ENCODE measurements at regions not wholly inside any gene's neighbourhood (a gene's known extent, or its start where the extent isn't known, plus 50 kb on each side); places are given as distances from the start of the nearest gene placed in this dataset.

DNA sequence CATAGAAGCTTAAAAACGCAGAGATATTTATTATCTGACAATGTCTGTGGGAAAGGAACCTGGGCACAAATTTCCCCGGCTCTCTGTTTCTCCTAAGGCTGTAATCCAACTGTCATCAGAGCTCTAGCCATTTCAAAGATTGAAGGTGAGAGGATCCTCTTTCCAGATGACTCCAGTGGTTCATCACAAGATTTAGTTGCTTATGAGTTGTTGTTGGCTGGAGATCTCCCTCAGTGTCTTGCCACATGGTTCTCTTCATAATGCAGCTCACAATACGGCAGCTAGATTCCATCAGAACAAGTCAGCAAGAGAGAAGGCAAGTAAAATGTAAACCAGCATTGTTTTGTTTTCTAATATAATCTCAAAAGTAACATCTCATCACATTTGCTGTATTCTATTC is 369.4 kb downstream of the GASK1B start:
- ATAC-seq (ENCODE audit: low FRiP score): peak; percentile 40
- intact Hi-C loops (cut with DNase I): loop anchor here (5.0 to 10.0 kb wide), 2 partner anchors 174 to 579 kb away; partner anchors contain the start of gene GRIA2 (in 2 of the 2)
- DNase-seq: no peak
- Histone ChIP-seq H3K9me3 (ENCODE audit: control insufficient read depth, low read length) (no peaks in the 10 kb centered on the region), H3K27ac (ENCODE audit: low read depth in 1 of 2, low read length in 2 of 2) (peak overlapping the region; percentile 69 to 99), H3K4me1 (ENCODE audit: control insufficient read depth in 1 of 2, insufficient read depth in 2 of 2, low read length in 2 of 2) (peaks cover 0 to 9% of the 10 kb centered on the region in 2 donors), H3K36me3 (ENCODE audit: control insufficient read depth in 1 of 2, insufficient read depth in 2 of 2, low read length in 1 of 2) (no peaks in the 10 kb centered on the region), H3K4me3 (ENCODE audit: low read length in 2 of 2) (no peak overlapping the region), H3K27me3 (ENCODE audit: control insufficient read depth in 1 of 2, insufficient read depth in 2 of 2, low read length in 1 of 2) (no peaks in the 10 kb centered on the region)
- 6% methylated on average over 3 of the region's 3 CpGs for WGBS, 2 donors

DNA sequence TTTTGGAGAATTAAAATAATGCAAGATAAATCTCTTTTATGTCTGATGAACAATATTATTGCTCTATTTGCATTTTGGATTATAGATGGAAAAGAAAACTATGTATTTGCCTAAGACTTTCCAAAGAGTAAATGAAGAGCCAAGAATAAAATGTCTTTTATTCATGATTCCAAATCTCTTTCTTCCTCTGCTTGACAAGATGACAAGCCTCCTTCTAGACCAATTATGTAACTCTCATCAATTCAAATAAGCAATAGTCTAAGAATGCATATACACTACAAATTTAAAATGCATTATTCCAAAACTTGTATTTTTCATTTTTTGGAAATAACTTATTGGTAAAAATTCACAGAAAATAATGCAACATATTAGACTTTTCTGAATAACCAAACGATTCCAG is 377.3 kb downstream of the GASK1B start:
- H3K4me3 ChIP-seq (ENCODE audit: low read length in 2 of 2): no peak overlapping the region
- H3K9me3 ChIP-seq (ENCODE audit: control insufficient read depth, low read length): no peaks in the 10 kb centered on the region
- WGBS, 2 donors: 60 to 70% methylated on average over 1 of the region's 1 CpG
- intact Hi-C loops (cut with DNase I): no loop called here
- no peaks in the 10 kb centered on the region for H3K36me3 ChIP-seq (ENCODE audit: control insufficient read depth in 1 of 2, insufficient read depth in 2 of 2, low read length in 1 of 2)
- peaks cover 0 to 5% of the 10 kb centered on the region in 2 donors for H3K4me1 ChIP-seq (ENCODE audit: control insufficient read depth in 1 of 2, insufficient read depth in 2 of 2, low read length in 2 of 2)
- DNase-seq (no peak), ATAC-seq (ENCODE audit: low FRiP score) (no peak)
- H3K27me3 ChIP-seq (ENCODE audit: control insufficient read depth in 1 of 2, insufficient read depth in 2 of 2, low read length in 1 of 2): no peaks in the 10 kb centered on the region
- no peak overlapping the region for H3K27ac ChIP-seq (ENCODE audit: low read depth in 1 of 2, low read length in 2 of 2)

DNA sequence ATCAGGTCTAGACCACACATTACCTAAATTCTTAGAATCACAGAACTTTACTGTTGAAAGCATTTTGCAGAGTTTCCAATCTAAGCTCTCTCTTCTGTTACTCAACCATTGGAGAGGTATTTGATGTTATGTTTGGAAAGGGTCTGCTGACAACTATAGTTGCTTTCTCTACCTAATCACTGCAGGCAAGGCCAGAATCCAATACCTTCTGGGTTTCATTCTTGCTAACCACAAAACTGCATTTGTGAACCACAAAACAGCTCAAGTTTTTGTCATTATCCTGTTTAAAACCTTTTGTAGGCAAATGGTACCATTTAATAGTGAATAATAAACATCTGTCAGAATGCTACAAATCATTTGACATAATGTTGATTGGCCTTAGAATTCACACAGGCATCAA is 380.1 kb downstream of the GASK1B start:
- intact Hi-C loops (cut with DNase I): no loop called here
- peaks cover 3 to 5% of the 10 kb centered on the region in 2 donors for H3K4me1 ChIP-seq (ENCODE audit: control insufficient read depth in 1 of 2, insufficient read depth in 2 of 2, low read length in 2 of 2)
- no peak for ATAC-seq (ENCODE audit: low FRiP score)
- no peaks in the 10 kb centered on the region for H3K36me3 ChIP-seq (ENCODE audit: control insufficient read depth in 1 of 2, insufficient read depth in 2 of 2, low read length in 1 of 2)
- H3K27ac ChIP-seq (ENCODE audit: low read depth in 1 of 2, low read length in 2 of 2): no peak overlapping the region
- H3K4me3 ChIP-seq (ENCODE audit: low read length in 2 of 2): no peak overlapping the region
- no peak for DNase-seq
- H3K27me3 ChIP-seq (ENCODE audit: control insufficient read depth in 1 of 2, insufficient read depth in 2 of 2, low read length in 1 of 2): no peaks in the 10 kb centered on the region
- H3K9me3 ChIP-seq (ENCODE audit: control insufficient read depth, low read length): no peaks in the 10 kb centered on the region

DNA sequence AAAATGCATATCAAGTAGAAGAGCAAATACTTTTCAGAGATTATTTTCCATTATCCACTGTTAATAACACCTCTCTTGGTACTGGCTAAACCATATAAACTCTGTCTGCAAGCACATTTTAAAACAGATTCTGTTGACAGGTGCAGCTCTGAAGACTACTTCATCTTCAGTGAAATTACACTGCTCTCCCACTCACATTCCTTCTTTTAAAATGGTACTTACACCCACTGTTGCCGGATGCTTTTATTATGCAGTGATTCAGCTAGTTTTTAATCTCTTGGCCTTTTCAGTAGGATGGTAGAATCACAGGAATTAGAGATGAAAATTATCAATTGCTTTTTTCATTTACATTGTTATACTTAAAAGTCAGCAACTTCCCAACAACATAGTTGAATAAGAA is 381.6 kb downstream of the GASK1B start:
- ATAC-seq (ENCODE audit: low FRiP score) (no peak), DNase-seq (no peak)
- H3K27me3 ChIP-seq (ENCODE audit: control insufficient read depth in 1 of 2, insufficient read depth in 2 of 2, low read length in 1 of 2): no peaks in the 10 kb centered on the region
- 61 to 64% methylated on average over 1 of the region's 1 CpG for WGBS, 2 donors
- no peak overlapping the region for H3K27ac ChIP-seq (ENCODE audit: low read depth in 1 of 2, low read length in 2 of 2)
- H3K4me1 ChIP-seq (ENCODE audit: control insufficient read depth in 1 of 2, insufficient read depth in 2 of 2, low read length in 2 of 2): peaks cover 3 to 5% of the 10 kb centered on the region in 2 donors
- H3K4me3 ChIP-seq (ENCODE audit: low read length in 2 of 2): no peak overlapping the region
- H3K36me3 ChIP-seq (ENCODE audit: control insufficient read depth in 1 of 2, insufficient read depth in 2 of 2, low read length in 1 of 2): no peaks in the 10 kb centered on the region
- H3K9me3 ChIP-seq (ENCODE audit: control insufficient read depth, low read length): no peaks in the 10 kb centered on the region
- intact Hi-C loops (cut with DNase I): no loop called here

DNA sequence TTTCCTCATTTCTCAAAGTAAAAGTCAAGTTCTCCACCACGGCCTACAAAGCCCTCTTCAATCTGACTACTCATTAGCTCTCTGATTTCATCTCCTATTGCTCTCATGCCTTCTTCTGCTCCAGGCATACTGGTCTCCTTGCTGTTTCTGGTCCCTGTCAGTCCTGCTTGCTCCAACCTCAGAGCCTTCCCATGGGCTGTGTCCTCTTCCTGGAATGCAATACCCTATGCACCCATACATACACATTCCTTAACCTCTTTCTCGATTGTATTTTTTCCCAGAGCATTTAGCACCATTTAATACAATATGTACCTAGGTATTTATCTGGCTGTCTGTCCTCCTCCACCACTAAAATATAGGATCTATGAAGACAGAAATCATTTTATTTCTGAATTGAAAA is 385.2 kb downstream of the GASK1B start:
- no peaks in the 10 kb centered on the region for H3K36me3 ChIP-seq (ENCODE audit: control insufficient read depth in 1 of 2, insufficient read depth in 2 of 2, low read length in 1 of 2)
- no peak overlapping the region for H3K27ac ChIP-seq (ENCODE audit: low read depth in 1 of 2, low read length in 2 of 2)
- H3K4me3 ChIP-seq (ENCODE audit: low read length in 2 of 2): no peak overlapping the region
- WGBS, 2 donors: 54 to 55% methylated on average over 2 of the region's 2 CpGs
- intact Hi-C loops (cut with DNase I): no loop called here
- no peak for DNase-seq
- ATAC-seq (ENCODE audit: low FRiP score): no peak
- peaks cover 3% of the 10 kb centered on the region in 2 donors for H3K4me1 ChIP-seq (ENCODE audit: control insufficient read depth in 1 of 2, insufficient read depth in 2 of 2, low read length in 2 of 2)
- H3K9me3 ChIP-seq (ENCODE audit: control insufficient read depth, low read length): no peaks in the 10 kb centered on the region
- H3K27me3 ChIP-seq (ENCODE audit: control insufficient read depth in 1 of 2, insufficient read depth in 2 of 2, low read length in 1 of 2): no peaks in the 10 kb centered on the region

DNA sequence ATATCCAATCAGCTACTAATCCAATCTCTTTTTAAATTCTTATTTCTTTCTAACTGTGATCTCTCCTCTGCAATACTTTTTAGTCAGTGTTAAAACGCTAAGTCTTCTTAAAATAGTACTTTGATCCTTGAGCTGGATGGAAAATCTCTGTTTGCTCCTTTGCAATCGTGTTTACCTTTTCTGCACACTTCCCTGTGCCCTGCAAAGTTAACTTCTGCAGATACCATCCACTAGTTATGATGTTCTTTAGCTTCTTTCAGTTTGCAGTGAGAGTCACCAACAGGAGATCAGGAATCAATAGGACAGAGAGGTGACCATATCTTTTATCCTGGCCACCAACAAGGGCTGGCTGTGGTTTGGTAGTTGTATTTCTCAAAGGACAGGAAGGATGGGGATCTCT is 391.5 kb downstream of the GASK1B start:
- DNase-seq (no peak), ATAC-seq (ENCODE audit: low FRiP score) (no peak)
- H3K27me3 ChIP-seq (ENCODE audit: control insufficient read depth in 1 of 2, insufficient read depth in 2 of 2, low read length in 1 of 2): no peaks in the 10 kb centered on the region
- no peak overlapping the region for H3K27ac ChIP-seq (ENCODE audit: low read depth in 1 of 2, low read length in 2 of 2)
- intact Hi-C loops (cut with DNase I): no loop called here
- H3K9me3 ChIP-seq (ENCODE audit: control insufficient read depth, low read length): no peaks in the 10 kb centered on the region
- H3K4me1 ChIP-seq (ENCODE audit: control insufficient read depth in 1 of 2, insufficient read depth in 2 of 2, low read length in 2 of 2): peaks cover 0 to 2% of the 10 kb centered on the region in 2 donors
- H3K36me3 ChIP-seq (ENCODE audit: control insufficient read depth in 1 of 2, insufficient read depth in 2 of 2, low read length in 1 of 2): no peaks in the 10 kb centered on the region
- no peak overlapping the region for H3K4me3 ChIP-seq (ENCODE audit: low read length in 2 of 2)
- 55 to 63% methylated on average over 2 of the region's 2 CpGs for WGBS, 2 donors

DNA sequence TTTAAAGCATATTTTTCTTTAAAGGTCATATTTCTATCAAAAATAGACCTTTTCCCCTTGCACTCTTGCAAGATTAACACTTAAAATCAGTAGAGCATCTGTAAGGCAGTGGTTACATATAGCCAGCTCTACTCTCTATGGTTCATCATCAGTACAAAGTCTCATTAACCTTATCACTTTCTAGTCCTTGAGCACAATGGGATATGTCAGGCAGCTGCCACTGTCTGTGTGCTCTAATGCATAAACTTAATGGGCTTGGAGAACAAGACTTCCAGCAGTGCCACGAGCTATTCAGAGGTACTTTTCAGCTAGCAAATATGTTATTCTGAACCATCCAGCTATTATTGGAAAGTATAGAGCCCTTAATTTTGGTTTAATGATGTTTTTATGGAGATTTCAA is 393.7 kb downstream of the GASK1B start:
- Histone ChIP-seq H3K36me3 (ENCODE audit: control insufficient read depth in 1 of 2, insufficient read depth in 2 of 2, low read length in 1 of 2) (no peaks in the 10 kb centered on the region), H3K4me3 (ENCODE audit: low read length in 2 of 2) (no peak overlapping the region), H3K4me1 (ENCODE audit: control insufficient read depth in 1 of 2, insufficient read depth in 2 of 2, low read length in 2 of 2) (peaks cover 0 to 2% of the 10 kb centered on the region in 2 donors), H3K9me3 (ENCODE audit: control insufficient read depth, low read length) (no peaks in the 10 kb centered on the region), H3K27me3 (ENCODE audit: control insufficient read depth in 1 of 2, insufficient read depth in 2 of 2, low read length in 1 of 2) (no peaks in the 10 kb centered on the region), H3K27ac (ENCODE audit: low read depth in 1 of 2, low read length in 2 of 2) (no peak overlapping the region)
- WGBS, 2 donors: 73 to 84% methylated on average over 1 of the region's 1 CpG
- ATAC-seq (ENCODE audit: low FRiP score): no peak
- intact Hi-C loops (cut with DNase I): no loop called here
- DNase-seq: no peak

DNA sequence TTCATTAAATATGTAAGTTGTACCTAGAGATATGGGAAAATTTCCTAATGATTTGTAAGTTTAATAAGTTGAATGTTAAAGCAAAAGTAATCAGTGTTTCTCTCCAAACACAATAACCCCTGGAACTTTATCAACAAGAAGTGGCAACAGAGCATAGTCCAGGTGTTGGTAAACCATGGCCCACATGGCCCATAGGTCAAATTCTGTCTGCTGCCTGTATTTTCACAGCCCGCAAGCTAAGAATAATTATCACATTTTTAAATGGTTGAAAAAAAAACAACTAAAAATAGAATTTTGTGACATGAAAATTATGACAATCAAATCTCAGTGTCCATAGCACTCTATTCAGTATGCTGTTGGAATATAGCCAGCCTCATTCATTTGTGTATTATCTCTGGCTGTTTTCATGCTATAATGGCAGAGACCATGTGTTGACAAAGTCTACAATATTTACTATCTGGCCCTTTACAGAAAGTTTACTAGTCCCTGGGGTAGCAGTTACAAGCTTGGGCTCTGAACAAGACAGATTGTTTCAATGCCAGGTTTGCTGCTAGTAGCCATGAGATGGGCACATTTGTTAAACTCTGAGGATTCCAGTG is 395.8 kb downstream of the GASK1B start:
- H3K27ac ChIP-seq (ENCODE audit: low read depth in 1 of 2, low read length in 2 of 2): no peak overlapping the region
- H3K4me3 ChIP-seq (ENCODE audit: low read length in 2 of 2): no peak overlapping the region
- intact Hi-C loops (cut with DNase I): no loop called here
- ATAC-seq (ENCODE audit: low FRiP score): no peak
- no peaks in the 10 kb centered on the region for H3K9me3 ChIP-seq (ENCODE audit: control insufficient read depth, low read length)
- 88 to 94% methylated on average over 1 of the region's 1 CpG for WGBS, 2 donors
- H3K27me3 ChIP-seq (ENCODE audit: control insufficient read depth in 1 of 2, insufficient read depth in 2 of 2, low read length in 1 of 2): no peaks in the 10 kb centered on the region
- no peaks in the 10 kb centered on the region for H3K36me3 ChIP-seq (ENCODE audit: control insufficient read depth in 1 of 2, insufficient read depth in 2 of 2, low read length in 1 of 2)
- DNase-seq: no peak
- H3K4me1 ChIP-seq (ENCODE audit: control insufficient read depth in 1 of 2, insufficient read depth in 2 of 2, low read length in 2 of 2): peaks cover 0 to 2% of the 10 kb centered on the region in 2 donors

DNA sequence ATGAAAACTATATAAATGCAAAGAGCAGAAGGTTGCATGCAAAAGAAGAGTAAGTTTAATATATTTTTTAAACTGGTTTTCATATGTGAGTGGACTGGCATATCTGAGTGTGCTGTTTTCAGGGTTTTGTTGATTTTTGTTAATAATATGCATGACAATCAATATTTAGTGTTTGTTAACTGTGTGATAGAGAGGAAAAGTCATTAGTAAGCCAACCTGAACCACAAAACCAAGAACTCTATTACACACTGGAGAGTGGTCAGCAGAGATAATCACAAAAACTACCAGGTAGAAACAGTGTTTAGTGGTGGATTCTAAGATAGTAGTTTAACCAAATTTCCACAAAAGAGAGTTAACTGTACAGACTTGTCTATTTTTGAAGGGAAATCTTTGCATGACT is 396.9 kb downstream of the GASK1B start:
- Histone ChIP-seq H3K27me3 (ENCODE audit: control insufficient read depth in 1 of 2, insufficient read depth in 2 of 2, low read length in 1 of 2) (no peaks in the 10 kb centered on the region), H3K4me1 (ENCODE audit: control insufficient read depth in 1 of 2, insufficient read depth in 2 of 2, low read length in 2 of 2) (no peaks in the 10 kb centered on the region), H3K9me3 (ENCODE audit: control insufficient read depth, low read length) (no peaks in the 10 kb centered on the region), H3K36me3 (ENCODE audit: control insufficient read depth in 1 of 2, insufficient read depth in 2 of 2, low read length in 1 of 2) (no peaks in the 10 kb centered on the region), H3K4me3 (ENCODE audit: low read length in 2 of 2) (no peak overlapping the region), H3K27ac (ENCODE audit: low read depth in 1 of 2, low read length in 2 of 2) (no peak overlapping the region)
- no peak for ATAC-seq (ENCODE audit: low FRiP score)
- intact Hi-C loops (cut with DNase I): no loop called here
- no peak for DNase-seq

All from aorta (tissue), 5 donors.